NCI-H1105 treated with DMSO at 0.1 percent for 48 hours (cell line): ENCODE measurements at regions not wholly inside any gene's neighbourhood (a gene's known extent, or its start where the extent isn't known, plus 50 kb on each side); places are given as distances from the start of the nearest gene placed in this dataset.

ENCODE experiments used
- DNase-seq: peaks from one replicate; lab custom pipeline; 2025; lab: John Stamatoyannopoulos, UW

GRCh38 chr13:107117327-107118012 lies 549.5 kb upstream of the ARGLU1 start:
- no peak for DNase-seq

- DNase-seq = no peak
These were observed 545.5 kb upstream of the ARGLU1 start for GRCh38 chr13:107113387-107113786.

- DNase-seq = no peak
These were observed 543.3 kb upstream of the ARGLU1 start for GRCh38 chr13:107111248-107111647.

- DNase-seq = no peak
These were observed 536.7 kb upstream of the ARGLU1 start for GRCh38 chr13:107104631-107105030.

- DNase-seq = no peak
These were observed 534.7 kb upstream of the ARGLU1 start for GRCh38 chr13:107102676-107103075.

DNA sequence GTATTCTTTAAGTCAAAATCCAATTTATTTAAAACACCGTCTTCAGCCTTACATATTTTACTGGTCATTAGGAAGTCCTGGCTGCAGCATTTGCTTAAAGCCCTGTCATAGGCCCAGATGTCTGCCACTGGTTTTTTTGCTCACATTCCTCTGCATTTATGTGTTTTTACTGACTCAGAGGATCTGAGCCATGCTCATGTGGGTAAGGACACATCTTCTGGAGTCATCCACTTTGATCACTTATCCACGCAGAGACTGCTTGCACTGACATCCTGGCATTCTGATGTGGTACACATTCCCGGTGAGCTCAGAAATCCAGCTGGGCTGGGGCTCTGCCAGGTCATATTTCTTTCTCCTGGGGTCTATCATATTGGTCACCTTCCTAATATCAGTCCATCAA lies 531.7 kb upstream of the ARGLU1 start:
- DNase-seq = no peak

DNA sequence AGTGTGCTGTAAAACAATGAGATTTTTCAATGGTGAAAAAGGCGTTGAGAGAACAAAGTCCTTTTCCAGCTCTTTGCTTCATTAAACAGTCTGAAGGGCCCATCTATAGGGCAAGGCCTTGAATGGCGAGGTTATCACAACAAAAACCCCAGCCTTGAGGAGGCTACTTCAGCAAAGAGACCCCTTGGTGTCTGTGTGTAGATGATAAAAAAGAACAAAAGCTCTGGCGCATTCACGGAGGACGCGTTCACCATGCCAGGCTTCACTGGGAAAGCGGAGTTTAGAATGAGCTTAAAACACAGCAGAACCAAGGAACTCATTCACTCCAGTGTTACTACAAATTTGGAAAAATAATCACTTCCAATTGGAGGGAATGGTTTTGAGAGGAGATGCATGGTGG lies 530.0 kb upstream of the ARGLU1 start:
- no peak for DNase-seq

- DNase-seq = no peak
These were observed 527.9 kb upstream of the ARGLU1 start for GRCh38 chr13:107095876-107096275.

- no peak for DNase-seq
These were observed 523.9 kb upstream of the ARGLU1 start for GRCh38 chr13:107091861-107092260.

DNA sequence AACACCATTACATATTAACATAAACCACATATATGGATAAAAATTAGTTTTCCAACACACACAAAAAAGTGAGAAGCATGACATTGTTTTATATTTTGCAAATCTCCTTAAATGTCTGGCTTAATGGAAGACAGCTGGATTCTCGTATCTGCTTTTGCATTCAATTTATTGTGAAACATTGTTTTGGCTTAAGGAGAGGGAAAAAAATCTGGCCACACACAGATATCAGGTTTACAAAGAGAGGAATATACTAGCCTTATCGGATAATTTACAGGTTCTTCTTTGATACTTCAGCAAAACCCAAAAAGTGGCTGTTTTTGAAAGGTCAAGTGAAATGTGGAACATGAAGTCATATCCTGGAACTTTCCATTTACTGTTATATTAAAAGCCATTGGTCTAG lies 523.5 kb upstream of the ARGLU1 start:
- no peak for DNase-seq

DNA sequence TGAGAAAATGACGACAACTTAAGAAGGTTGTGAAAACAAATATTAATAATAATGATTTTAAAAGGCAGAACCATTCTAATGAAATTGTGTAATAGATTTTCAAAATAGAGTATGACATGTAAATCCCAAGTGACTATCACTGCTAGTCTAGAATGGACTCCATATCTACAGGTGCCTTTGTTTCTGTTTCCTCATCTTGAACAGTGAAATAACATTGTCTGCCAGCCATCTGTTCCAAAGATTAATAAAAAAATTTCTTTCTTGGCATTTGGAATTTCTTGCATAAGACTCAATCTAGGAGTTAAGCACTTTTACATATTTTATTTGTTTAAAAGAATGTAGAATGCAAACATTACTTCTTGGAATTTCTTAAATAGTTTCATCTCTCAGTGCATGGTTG lies 520.1 kb upstream of the ARGLU1 start:
- DNase-seq = no peak

GRCh38 chr13:107079423-107080049 lies 511.6 kb upstream of the ARGLU1 start:
- DNase-seq = no peak

GRCh38 chr13:107078229-107078765 lies 510.4 kb upstream of the ARGLU1 start:
- DNase-seq = no peak

DNA sequence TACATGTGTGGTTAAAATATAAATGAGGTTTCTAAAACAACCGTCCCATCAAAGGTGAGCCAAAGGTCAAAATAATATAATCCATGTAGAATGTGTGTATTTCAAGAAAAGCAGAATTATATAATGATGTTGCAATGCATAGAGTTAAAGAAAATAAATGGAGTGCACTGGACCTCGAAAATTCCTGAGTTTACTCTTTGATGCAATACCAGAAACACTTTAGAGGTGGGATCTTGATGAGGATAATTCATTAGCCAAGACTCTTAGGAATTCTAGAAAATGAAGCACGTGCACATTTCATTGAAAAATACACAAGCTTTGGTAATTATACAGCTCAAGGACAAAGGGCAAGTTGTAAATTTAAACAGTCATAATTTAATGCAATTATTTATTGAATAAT lies 508.9 kb upstream of the ARGLU1 start:
- DNase-seq = no peak

DNA sequence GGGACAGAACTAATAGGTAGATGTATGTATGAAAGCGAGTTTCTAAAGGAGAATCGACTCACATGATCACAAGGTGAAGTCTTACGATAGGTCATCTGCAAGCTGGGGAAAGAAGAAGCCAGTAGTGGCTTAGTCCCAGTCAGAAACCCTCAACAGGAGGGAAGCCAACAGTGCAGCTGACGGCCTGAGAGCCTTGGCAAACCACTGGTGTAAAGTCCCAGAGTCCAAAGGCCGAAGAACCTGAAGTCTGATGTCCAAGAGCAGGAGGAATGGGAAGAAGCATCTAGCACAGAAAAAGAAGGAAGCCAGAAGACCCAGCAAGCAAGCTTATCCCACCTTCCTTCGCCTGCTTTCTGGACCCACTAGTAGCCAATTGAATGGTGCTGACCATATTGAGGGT lies 507.6 kb upstream of the ARGLU1 start:
- DNase-seq = no peak

GRCh38 chr13:107070792-107071191 lies 502.9 kb upstream of the ARGLU1 start:
- DNase-seq = no peak

DNA sequence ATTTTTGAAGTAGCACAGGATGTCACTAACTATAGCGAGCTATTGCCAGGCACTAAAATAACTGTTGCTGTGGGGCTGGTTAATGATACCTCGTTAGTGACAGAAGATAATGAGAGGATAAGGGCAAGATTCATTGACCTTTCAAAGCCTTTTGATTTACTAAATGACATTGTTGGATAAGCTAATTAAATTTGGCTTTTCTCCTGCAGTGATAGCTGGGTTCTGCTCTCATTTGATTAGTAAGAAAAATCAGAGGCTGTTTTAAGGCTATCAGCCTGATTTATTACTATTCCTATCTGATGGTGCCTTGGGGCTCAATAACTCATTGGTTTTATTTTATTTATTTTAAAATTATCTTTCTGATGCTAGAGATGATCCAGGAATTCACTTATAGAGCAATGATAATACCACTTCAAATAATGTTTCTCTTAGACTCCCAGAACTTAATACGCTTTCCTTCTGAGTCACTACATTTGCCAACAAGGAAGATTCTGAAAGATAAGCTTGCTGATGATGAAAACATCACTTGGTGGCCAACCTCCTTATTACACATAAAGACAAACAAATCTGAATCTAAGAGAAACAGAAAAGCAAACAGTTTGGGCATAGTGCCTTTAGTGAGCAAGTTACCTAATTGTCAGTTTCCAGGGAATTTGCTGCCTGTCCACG lies 501.3 kb upstream of the ARGLU1 start:
- DNase-seq = peak; percentile 10

DNA sequence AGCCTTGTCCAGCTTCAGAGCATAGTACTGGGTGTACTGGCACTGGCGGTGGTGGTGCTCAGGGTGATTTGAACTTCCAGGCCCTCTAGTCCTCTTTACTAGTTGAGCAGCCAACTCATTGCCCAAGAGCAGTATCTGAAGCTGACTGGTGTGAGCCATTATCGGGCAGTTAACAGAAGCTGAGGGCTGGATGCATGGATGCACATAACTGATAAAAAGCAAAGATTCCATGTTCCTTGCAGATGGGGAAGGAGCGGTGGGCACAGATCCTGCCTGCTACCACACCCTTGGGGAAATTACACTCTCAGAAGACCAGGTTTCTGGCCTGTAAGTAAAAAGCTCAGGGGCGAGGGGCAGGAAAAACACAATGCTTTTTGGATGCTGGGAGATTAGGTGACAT lies 499.4 kb upstream of the ARGLU1 start:
- no peak for DNase-seq

DNA sequence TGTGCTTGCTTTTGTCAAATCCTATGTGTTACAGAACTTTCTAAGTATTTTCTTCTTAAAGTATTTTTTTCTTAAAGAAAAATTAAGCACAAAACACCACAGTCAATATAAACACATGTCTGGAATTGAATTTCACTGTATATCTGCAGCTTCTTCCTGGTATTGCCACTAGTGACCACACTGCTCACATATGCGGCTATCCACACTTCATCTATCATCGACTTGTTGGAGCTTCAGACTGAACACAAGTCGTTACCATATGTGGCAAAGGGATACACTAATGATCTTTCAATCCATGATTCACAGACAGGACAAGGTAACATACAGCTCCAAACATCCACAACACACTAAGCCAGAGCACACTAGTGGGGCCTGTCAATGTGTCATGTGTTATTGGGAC lies 498.4 kb upstream of the ARGLU1 start:
- no peak for DNase-seq

DNA sequence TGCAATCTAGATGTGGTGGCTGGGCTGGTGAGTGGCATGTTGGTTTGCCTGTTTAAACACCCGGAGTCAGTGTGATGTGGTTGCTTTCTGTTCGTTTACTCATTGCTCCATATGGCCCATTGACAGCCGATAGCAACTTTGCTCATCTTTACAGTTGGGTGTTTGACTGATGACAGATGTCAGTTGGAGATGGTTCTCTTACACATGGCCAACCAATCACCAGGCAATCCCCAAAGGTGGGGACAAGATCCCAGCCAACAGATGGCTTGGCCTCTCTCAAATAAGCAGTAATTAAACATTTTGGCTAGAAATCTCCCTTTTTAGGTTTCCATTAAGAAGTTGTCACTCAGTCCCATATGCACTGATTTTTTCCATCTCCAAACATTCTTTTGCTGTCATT lies 497.1 kb upstream of the ARGLU1 start:
- DNase-seq = no peak

DNA sequence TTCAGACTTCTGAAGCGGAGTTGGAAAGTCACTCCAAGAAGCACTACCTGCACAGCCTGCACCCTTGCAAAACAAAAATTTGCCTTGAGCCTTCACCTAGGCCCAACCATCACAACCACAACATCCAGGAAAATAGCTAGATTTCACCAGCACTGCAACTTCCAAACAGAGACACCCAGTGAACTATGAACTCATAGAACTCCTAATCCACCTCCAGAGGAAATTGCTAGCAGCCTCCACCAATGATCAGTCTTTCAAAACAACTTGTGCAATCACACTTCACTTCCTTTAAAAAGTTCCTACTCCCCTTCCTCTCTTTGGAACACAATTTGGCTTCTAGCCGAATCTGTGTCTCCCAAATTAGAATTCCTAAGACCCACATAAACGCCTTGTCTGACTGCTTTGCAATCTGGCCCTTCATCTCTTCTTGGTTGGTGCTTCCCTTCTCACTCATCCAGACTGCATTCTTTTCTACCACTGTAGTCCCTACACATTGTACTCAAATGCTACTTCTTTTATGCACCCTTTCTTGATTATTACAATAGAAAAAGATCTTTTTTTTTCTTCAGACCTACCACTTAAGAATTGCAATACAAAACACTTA lies 489.2 kb upstream of the ARGLU1 start:
- DNase-seq = no peak

DNA sequence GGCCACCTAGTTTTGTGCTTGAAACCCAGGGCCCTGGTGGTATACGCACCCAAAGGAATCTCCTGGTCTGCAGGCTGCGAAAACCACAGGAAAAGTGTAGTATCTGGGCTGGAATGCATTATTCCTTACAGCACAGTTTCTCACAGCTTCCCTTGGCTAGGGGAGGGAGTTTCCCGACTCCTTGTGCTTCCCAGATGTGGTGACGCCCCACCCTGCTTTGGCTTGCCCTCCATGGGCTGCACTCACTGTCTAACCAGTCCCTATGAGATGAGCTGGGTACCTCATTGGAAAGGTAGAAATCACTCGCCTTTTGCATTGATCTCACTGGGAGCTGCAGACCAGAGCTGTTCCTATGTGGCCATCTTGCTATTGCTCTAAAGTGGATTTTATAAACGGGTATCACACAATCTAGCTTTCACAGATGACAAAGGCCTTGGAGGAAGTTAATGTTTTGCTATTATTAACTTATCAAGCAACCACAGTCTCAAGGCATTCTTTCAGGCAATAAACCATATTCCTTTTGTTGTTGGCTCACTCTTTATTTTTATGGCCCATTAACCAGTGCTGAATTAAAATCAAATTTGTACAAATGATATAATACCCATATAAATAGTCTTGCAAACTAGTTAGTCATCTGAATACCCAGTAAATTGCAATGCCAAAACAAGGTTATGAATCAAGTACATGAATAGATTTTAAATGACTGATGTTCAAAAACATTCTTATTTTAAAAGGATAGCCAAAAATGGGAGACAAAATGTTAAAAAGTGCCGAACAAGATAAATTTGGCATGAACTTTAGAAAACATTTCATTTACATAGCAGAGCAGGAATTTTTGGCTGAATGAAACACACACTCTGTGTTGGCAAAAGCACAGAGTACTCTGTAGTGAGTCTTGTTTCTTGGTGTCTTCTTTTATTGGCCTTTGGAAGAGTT lies 475.4 kb upstream of the ARGLU1 start:
- peak; percentile 31 for DNase-seq
